ENCODE measurements at regions not wholly inside any gene's neighbourhood (a gene's known extent, or its start where the extent isn't known, plus 50 kb on each side); places are given as distances from the start of the nearest gene placed in this dataset.

GRCh38 chr7:18302097-18302496 lies 193.5 kb upstream of the HDAC9 start:
- H4K20me1 ChIP-seq (ENCODE audit: insufficient read depth, low read length): no peaks in the 10 kb centered on the region
- H3K9me3 ChIP-seq (ENCODE audit: insufficient read depth, low read length): no peaks in the 10 kb centered on the region
- no peak overlapping the region for H3K9ac ChIP-seq (ENCODE audit: low read length)
- H3K36me3 ChIP-seq (replicated peaks; ENCODE audit: low read depth, low read length): no peaks in the 10 kb centered on the region
- H3K79me2 ChIP-seq (ENCODE audit: low read length): no peaks in the 10 kb centered on the region
- H3K27me3 ChIP-seq (ENCODE audit: low read depth, low read length): no peaks in the 10 kb centered on the region
- no peak overlapping the region for H3K4me2 ChIP-seq (ENCODE audit: low read length)
- H2AFZ ChIP-seq (ENCODE audit: low read depth, low read length): no peak overlapping the region
- no peak overlapping the region for H3K4me3 ChIP-seq (ENCODE audit: low read length)
- TF ChIP-seq CTCF (IDR thresholded peaks at IDR 0.05; ENCODE audit: low read depth, low read length) (no peak), EZH2phosphoT487 (IDR thresholded peaks at IDR 0.05; ENCODE audit: low read depth) (no peak)
- no peak overlapping the region for H3K27ac ChIP-seq (ENCODE audit: low read length)
- no peaks in the 10 kb centered on the region for H3K4me1 ChIP-seq (ENCODE audit: low read length)

DNA sequence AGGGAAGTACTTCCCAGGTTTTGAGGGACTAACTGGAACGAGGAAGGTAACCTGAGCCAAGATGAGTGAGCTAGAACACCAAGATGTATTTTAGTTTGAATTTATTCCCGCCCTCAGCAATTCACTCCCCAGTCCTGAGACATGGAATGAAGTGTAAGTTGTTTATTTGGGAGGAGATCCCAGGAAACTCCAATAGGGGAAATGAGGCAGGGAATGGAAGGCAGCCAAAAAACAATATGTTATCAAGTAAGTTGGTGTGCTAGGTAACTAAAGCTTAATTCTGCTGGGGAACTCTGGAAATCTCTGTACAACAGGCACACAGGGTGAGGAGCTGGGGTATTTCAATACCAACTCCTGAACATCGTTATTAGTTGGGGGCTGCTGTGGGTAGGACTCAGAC lies 189.7 kb upstream of the HDAC9 start:
- Histone ChIP-seq H3K27me3 (ENCODE audit: low read depth, low read length) (no peaks in the 10 kb centered on the region), H3K36me3 (replicated peaks; ENCODE audit: low read depth, low read length) (no peaks in the 10 kb centered on the region), H3K4me1 (ENCODE audit: low read length) (no peaks in the 10 kb centered on the region), H3K79me2 (ENCODE audit: low read length) (no peaks in the 10 kb centered on the region), H3K27ac (ENCODE audit: low read length) (no peak overlapping the region), H3K9ac (ENCODE audit: low read length) (no peak overlapping the region), H3K9me3 (ENCODE audit: insufficient read depth, low read length) (no peaks in the 10 kb centered on the region), H4K20me1 (ENCODE audit: insufficient read depth, low read length) (no peaks in the 10 kb centered on the region), H3K4me2 (ENCODE audit: low read length) (no peak overlapping the region), H3K4me3 (ENCODE audit: low read length) (no peak overlapping the region), H2AFZ (ENCODE audit: low read depth, low read length) (no peak overlapping the region)
- TF ChIP-seq EZH2phosphoT487 (IDR thresholded peaks at IDR 0.05; ENCODE audit: low read depth): no peak
- no peak for TF ChIP-seq CTCF (IDR thresholded peaks at IDR 0.05; ENCODE audit: low read depth, low read length)

DNA sequence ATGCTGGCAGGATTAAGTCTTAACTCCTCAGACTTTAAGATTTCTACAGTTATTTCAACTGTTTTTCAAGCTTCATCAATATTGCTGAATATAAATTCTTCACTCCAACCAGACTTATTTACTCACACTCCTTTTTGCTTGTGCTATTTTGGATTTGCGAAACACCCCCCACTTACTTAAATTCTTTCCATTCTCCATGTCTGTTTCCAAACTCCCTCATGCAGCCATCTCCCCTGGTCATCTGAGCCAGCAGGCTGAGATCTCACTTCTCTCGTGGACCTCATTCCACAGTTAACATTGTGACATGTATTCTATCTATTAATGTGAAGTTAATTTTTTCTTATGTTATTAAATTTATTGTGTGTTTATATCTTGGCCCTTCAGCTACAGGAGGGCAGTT lies 188.9 kb upstream of the HDAC9 start:
- H3K4me2 ChIP-seq (ENCODE audit: low read length): no peak overlapping the region
- H2AFZ ChIP-seq (ENCODE audit: low read depth, low read length): no peak overlapping the region
- no peak overlapping the region for H3K27ac ChIP-seq (ENCODE audit: low read length)
- no peak for TF ChIP-seq CTCF (IDR thresholded peaks at IDR 0.05; ENCODE audit: low read depth, low read length)
- TF ChIP-seq EZH2phosphoT487 (IDR thresholded peaks at IDR 0.05; ENCODE audit: low read depth): no peak
- no peak overlapping the region for H3K9ac ChIP-seq (ENCODE audit: low read length)
- H3K36me3 ChIP-seq (replicated peaks; ENCODE audit: low read depth, low read length): no peaks in the 10 kb centered on the region
- H3K9me3 ChIP-seq (ENCODE audit: insufficient read depth, low read length): no peaks in the 10 kb centered on the region
- no peak overlapping the region for H3K4me3 ChIP-seq (ENCODE audit: low read length)
- no peaks in the 10 kb centered on the region for H3K79me2 ChIP-seq (ENCODE audit: low read length)
- no peaks in the 10 kb centered on the region for H3K27me3 ChIP-seq (ENCODE audit: low read depth, low read length)
- H4K20me1 ChIP-seq (ENCODE audit: insufficient read depth, low read length): no peaks in the 10 kb centered on the region
- no peaks in the 10 kb centered on the region for H3K4me1 ChIP-seq (ENCODE audit: low read length)

DNA sequence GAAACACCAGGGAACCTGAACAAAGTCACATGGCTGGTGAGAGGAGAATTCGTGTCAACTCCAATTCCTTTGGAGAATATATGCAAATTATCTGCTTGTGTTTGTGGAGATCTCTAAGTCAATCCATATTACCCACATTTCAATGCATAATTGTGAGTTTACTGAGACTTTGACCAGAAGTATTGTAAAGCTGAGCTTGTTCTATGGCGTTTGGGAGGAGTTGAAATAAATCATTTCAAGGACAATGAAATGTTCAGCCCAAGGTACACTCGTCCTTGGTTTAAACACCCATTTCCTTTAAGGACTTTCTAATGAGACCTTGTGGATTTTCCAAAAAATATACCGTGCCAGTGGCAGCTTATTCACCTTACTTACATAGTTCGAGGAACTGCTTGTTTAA lies 186.6 kb upstream of the HDAC9 start:
- H3K9me3 ChIP-seq (ENCODE audit: insufficient read depth, low read length): no peaks in the 10 kb centered on the region

More for the DNA sequence above, 186.6 kb upstream of the HDAC9 start:
- H3K36me3 ChIP-seq (replicated peaks; ENCODE audit: low read depth, low read length): no peaks in the 10 kb centered on the region
- H3K79me2 ChIP-seq (ENCODE audit: low read length): no peaks in the 10 kb centered on the region
- H3K4me2 ChIP-seq (ENCODE audit: low read length): no peak overlapping the region
- no peak overlapping the region for H3K9ac ChIP-seq (ENCODE audit: low read length)
- H3K27ac ChIP-seq (ENCODE audit: low read length): no peak overlapping the region
- TF ChIP-seq EZH2phosphoT487 (IDR thresholded peaks at IDR 0.05; ENCODE audit: low read depth) (no peak), CTCF (IDR thresholded peaks at IDR 0.05; ENCODE audit: low read depth, low read length) (no peak)
- no peaks in the 10 kb centered on the region for H3K27me3 ChIP-seq (ENCODE audit: low read depth, low read length)
- no peaks in the 10 kb centered on the region for H4K20me1 ChIP-seq (ENCODE audit: insufficient read depth, low read length)
- no peak overlapping the region for H2AFZ ChIP-seq (ENCODE audit: low read depth, low read length)
- no peak overlapping the region for H3K4me3 ChIP-seq (ENCODE audit: low read length)
- no peaks in the 10 kb centered on the region for H3K4me1 ChIP-seq (ENCODE audit: low read length)
